Neural cell (in vitro differentiated cells): ENCODE measurements at regions not wholly inside any gene's neighbourhood (a gene's known extent, or its start where the extent isn't known, plus 50 kb on each side); places are given as distances from the start of the nearest gene placed in this dataset.

Experiments used
- H2AFZ ChIP-seq: fragments of 200-600, 300-800 bp; sonication (generic), shearing (Covaris generic); 2 replicates; pipeline ENCODE4 v1.6.0; 2014; ENCODE audit warnings: low read depth, mild to moderate bottlenecking, antibody characterized with exemption, low read length, moderate library complexity
- H3F3A ChIP-seq: fragments of 200-600 bp; shearing (Covaris generic); 2 replicates; pipeline ENCODE4 v1.6.1; 2016; ENCODE audit warnings: mild to moderate bottlenecking, moderate library complexity, mixed read lengths, antibody characterized with exemption, low read length; ENCODE audit not compliant: insufficient read depth, poor library complexity, severe bottlenecking
- H3K27ac ChIP-seq: fragments of 200-600, 300-800 bp; sonication (generic), shearing (Covaris generic); 2 replicates; pipeline ENCODE4 v1.5.1; 2014; ENCODE audit warnings: mild to moderate bottlenecking, low read length, moderate library complexity
- H3K27me3 ChIP-seq: fragments of 300-800, 200-600 bp; sonication (generic), shearing (Covaris generic); 2 replicates; pipeline ENCODE4 v1.6.0; 2014; ENCODE audit warnings: mild to moderate bottlenecking, low read depth, low read length, moderate library complexity; ENCODE audit not compliant: insufficient read depth
- H3K36me3 ChIP-seq: fragments of 300-800, 200-600 bp; sonication (generic), shearing (Covaris generic); 2 replicates; pipeline ENCODE4 v1.5.1; 2014; ENCODE audit warnings: mild to moderate bottlenecking, antibody characterized with exemption, low read length, moderate library complexity; ENCODE audit not compliant: insufficient read depth
- H3K4me2 ChIP-seq: fragments of 300-800, 200-600 bp; sonication (generic), shearing (Covaris generic); 2 replicates; pipeline ENCODE4 v1.6.0; 2014; ENCODE audit warnings: mild to moderate bottlenecking, low read length
- H3K4me3 ChIP-seq: fragments of 300-800, 200-600 bp; sonication (generic), shearing (Covaris generic); 2 replicates; pipeline ENCODE4 v1.5.1; 2014; ENCODE audit warnings: mild to moderate bottlenecking, low read length, moderate library complexity
- H3K79me2 ChIP-seq: fragments of 200-600 bp; shearing (Covaris generic); replicated peaks from 2 replicates; pipeline ENCODE4 v1.6.0; 2014; ENCODE audit warnings: mild to moderate bottlenecking, low read length, moderate library complexity; ENCODE audit not compliant: insufficient read depth
- H3K9ac ChIP-seq: fragments of 300-800, 200-600 bp; sonication (generic), shearing (Covaris generic); 2 replicates; pipeline ENCODE4 v1.6.1; 2016; ENCODE audit warnings: mild to moderate bottlenecking, low read length, mixed read lengths
- H3K9me2 ChIP-seq: fragments of 200-600 bp; shearing (Covaris generic); 2 replicates; pipeline ENCODE4 v1.6.1; 2016; ENCODE audit warnings: mild to moderate bottlenecking, low read length, mixed read lengths; ENCODE audit not compliant: insufficient read depth
- H3K9me3 ChIP-seq: fragments of 200-600, 300-800 bp; sonication (generic), shearing (Covaris generic); 2 replicates; pipeline ENCODE4 v1.6.1; 2016; ENCODE audit warnings: mild to moderate bottlenecking, mixed run types, low read length, moderate library complexity, mixed read lengths
- H4K20me1 ChIP-seq: fragments of 200-600 bp; shearing (Covaris generic); 2 replicates; pipeline ENCODE4 v1.6.1; 2016; ENCODE audit warnings: mild to moderate bottlenecking, mixed run types; ENCODE audit not compliant: insufficient read depth
- EP300 ChIP-seq: fragments of 450-650 bp; conservative IDR thresholded peaks from 2 replicates; pipeline ENCODE4 v1.6.1; 2014; ENCODE audit warnings: antibody characterized with exemption, mild to moderate bottlenecking, moderate library complexity; ENCODE audit not compliant: poor library complexity, severe bottlenecking
- EZH2 ChIP-seq: fragments of 200-600, 300-800 bp; shearing (Covaris generic), sonication (generic); IDR thresholded peaks from 2 replicates; pipeline ENCODE4 v1.6.1; 2014; ENCODE audit warnings: antibody characterized with exemption, low read length, borderline replicate concordance, mild to moderate bottlenecking; ENCODE audit not compliant: insufficient read depth, poor library complexity, severe bottlenecking
- MXI1 ChIP-seq: fragments of 450-650 bp; conservative IDR thresholded peaks from 2 replicates; pipeline ENCODE4 v1.6.1; 2014; ENCODE audit warnings: antibody characterized with exemption, mild to moderate bottlenecking; ENCODE audit not compliant: poor library complexity, severe bottlenecking
- POLR2AphosphoS5 ChIP-seq: IDR thresholded peaks from 2 replicates; pipeline ENCODE4 v1.6.1; 2012
- RAD21 ChIP-seq: fragments of 450-650 bp; conservative IDR thresholded peaks from 2 replicates; pipeline ENCODE4 v1.6.1; 2014; ENCODE audit warnings: antibody characterized with exemption, mild to moderate bottlenecking, moderate library complexity
- SMC3 ChIP-seq: fragments of 450-650 bp; conservative IDR thresholded peaks from 2 replicates; pipeline ENCODE4 v1.6.1; 2014; ENCODE audit warnings: antibody characterized with exemption, mild to moderate bottlenecking, moderate library complexity; ENCODE audit not compliant: poor library complexity
- TAF1 ChIP-seq: IDR thresholded peaks from 2 replicates; pipeline ENCODE4 v1.6.1; 2012; ENCODE audit warnings: low read depth
- TF ChIP-seq, protein P1 (sequence below): IDR thresholded peaks from 2 replicates; pipeline ENCODE4 v1.6.1; 2012; ENCODE audit warnings: borderline replicate concordance
- TF ChIP-seq, protein P2 (sequence below): fragments of 450-650 bp; IDR thresholded peaks from 2 replicates; pipeline ENCODE4 v1.5.1; 2014; ENCODE audit warnings: antibody characterized with exemption, mild to moderate bottlenecking, moderate library complexity; ENCODE audit not compliant: poor library complexity, severe bottlenecking

DNA sequence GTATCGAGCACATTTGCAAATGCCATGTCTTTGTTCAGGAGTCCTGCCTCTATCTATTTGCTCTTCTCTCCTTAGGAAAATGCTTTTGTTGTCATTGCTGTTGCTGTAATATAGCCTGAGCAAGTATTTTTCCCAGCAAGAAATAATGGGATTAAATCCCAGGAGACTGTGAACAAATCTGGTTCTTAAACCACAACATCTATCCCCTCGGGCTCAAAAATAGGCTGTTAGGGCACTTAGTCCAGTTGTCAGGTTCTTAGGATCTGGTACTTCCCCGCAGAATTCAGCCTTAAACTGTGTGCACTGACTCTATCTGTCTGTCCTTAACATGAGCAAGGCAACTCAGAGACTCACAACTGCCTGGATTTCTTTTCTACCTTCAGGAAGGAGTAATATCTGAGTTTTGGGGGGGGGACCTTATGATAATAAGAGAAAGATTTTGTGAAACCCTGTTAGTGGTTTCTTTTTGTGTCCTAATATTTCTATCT lies 437.5 kb downstream of the HTR1B start:
- Histone ChIP-seq H3F3A (no peaks in the 10 kb centered on the region), H3K9ac (no peak overlapping the region), H3K4me2 (no peak overlapping the region), H3K9me2 (no peaks in the 10 kb centered on the region), H3K4me3 (no peak overlapping the region), H3K36me3 (no peaks in the 10 kb centered on the region), H2AFZ (no peak overlapping the region), H3K27me3 (no peaks in the 10 kb centered on the region), H3K9me3 (no peaks in the 10 kb centered on the region), H3K27ac (no peak overlapping the region), H4K20me1 (no peaks in the 10 kb centered on the region), H3K79me2 (no peaks in the 10 kb centered on the region)
- no peak for TF ChIP-seq EZH2

DNA sequence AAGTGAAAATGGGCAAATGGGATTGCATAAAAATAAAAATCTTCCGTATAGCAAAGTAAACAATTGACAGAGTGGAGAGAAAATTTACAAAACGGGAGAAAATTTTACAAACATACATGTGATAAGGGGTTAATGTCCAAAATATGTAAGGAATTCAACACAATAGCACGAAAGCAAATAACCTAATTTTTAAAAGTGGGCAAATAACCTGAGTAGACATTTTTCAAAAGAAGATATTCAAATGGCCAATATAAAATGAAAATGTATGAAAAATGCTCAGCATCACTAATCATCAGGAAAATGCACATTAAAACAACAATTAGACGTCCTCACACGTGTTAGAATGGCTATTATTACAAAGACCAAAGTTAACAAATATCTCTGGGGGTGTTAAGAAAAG lies 441.5 kb downstream of the HTR1B start:
- H3K4me3 ChIP-seq: no peak overlapping the region
- H2AFZ ChIP-seq: no peak overlapping the region
- H3F3A ChIP-seq: no peaks in the 10 kb centered on the region
- no peak overlapping the region for H3K9ac ChIP-seq
- H3K79me2 ChIP-seq: no peaks in the 10 kb centered on the region
- H3K27me3 ChIP-seq: no peaks in the 10 kb centered on the region
- no peaks in the 10 kb centered on the region for H3K9me3 ChIP-seq
- H4K20me1 ChIP-seq: no peaks in the 10 kb centered on the region
- TF ChIP-seq, protein P1, sequence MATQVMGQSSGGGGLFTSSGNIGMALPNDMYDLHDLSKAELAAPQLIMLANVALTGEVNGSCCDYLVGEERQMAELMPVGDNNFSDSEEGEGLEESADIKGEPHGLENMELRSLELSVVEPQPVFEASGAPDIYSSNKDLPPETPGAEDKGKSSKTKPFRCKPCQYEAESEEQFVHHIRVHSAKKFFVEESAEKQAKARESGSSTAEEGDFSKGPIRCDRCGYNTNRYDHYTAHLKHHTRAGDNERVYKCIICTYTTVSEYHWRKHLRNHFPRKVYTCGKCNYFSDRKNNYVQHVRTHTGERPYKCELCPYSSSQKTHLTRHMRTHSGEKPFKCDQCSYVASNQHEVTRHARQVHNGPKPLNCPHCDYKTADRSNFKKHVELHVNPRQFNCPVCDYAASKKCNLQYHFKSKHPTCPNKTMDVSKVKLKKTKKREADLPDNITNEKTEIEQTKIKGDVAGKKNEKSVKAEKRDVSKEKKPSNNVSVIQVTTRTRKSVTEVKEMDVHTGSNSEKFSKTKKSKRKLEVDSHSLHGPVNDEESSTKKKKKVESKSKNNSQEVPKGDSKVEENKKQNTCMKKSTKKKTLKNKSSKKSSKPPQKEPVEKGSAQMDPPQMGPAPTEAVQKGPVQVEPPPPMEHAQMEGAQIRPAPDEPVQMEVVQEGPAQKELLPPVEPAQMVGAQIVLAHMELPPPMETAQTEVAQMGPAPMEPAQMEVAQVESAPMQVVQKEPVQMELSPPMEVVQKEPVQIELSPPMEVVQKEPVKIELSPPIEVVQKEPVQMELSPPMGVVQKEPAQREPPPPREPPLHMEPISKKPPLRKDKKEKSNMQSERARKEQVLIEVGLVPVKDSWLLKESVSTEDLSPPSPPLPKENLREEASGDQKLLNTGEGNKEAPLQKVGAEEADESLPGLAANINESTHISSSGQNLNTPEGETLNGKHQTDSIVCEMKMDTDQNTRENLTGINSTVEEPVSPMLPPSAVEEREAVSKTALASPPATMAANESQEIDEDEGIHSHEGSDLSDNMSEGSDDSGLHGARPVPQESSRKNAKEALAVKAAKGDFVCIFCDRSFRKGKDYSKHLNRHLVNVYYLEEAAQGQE: no peak
- TF ChIP-seq TAF1 (no peak), EZH2 (no peak), POLR2AphosphoS5 (no peak), EP300 (no peak), SMC3 (no peak), RAD21 (no peak), MXI1 (no peak)
- TF ChIP-seq, protein P2, sequence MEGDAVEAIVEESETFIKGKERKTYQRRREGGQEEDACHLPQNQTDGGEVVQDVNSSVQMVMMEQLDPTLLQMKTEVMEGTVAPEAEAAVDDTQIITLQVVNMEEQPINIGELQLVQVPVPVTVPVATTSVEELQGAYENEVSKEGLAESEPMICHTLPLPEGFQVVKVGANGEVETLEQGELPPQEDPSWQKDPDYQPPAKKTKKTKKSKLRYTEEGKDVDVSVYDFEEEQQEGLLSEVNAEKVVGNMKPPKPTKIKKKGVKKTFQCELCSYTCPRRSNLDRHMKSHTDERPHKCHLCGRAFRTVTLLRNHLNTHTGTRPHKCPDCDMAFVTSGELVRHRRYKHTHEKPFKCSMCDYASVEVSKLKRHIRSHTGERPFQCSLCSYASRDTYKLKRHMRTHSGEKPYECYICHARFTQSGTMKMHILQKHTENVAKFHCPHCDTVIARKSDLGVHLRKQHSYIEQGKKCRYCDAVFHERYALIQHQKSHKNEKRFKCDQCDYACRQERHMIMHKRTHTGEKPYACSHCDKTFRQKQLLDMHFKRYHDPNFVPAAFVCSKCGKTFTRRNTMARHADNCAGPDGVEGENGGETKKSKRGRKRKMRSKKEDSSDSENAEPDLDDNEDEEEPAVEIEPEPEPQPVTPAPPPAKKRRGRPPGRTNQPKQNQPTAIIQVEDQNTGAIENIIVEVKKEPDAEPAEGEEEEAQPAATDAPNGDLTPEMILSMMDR: no peak
- no peaks in the 10 kb centered on the region for H3K36me3 ChIP-seq
- H3K27ac ChIP-seq: no peak overlapping the region
- no peak overlapping the region for H3K4me2 ChIP-seq
- no peaks in the 10 kb centered on the region for H3K9me2 ChIP-seq

DNA sequence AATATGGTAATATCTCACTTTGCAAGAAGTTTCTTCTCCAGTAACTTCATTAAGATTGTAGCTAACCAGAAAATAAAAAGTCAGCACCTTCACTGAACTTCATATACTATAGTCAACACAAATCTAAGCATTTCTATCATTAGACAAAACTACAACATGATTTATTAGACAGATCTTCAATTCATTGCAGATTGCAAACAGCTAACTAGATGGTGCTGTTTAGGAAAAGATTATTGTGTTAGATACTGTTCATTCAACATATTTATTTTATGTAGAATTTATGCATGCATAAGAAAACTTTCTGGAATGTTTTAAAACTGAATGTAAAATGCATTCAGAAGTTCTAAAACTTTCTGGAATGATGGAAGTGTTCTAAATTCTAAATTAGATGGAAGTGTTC lies 442.1 kb downstream of the HTR1B start:
- H3K9ac ChIP-seq: no peak overlapping the region
- no peak overlapping the region for H3K4me2 ChIP-seq
- no peaks in the 10 kb centered on the region for H3F3A ChIP-seq
- no peaks in the 10 kb centered on the region for H4K20me1 ChIP-seq
- no peaks in the 10 kb centered on the region for H3K79me2 ChIP-seq
- H3K9me3 ChIP-seq: no peaks in the 10 kb centered on the region
- no peak overlapping the region for H3K4me3 ChIP-seq
- no peaks in the 10 kb centered on the region for H3K27me3 ChIP-seq
- no peaks in the 10 kb centered on the region for H3K9me2 ChIP-seq
- no peaks in the 10 kb centered on the region for H3K36me3 ChIP-seq
- H3K27ac ChIP-seq: no peak overlapping the region
- TF ChIP-seq TAF1 (no peak), SMC3 (no peak), POLR2AphosphoS5 (no peak), RAD21 (no peak), MXI1 (no peak), EZH2 (no peak), EP300 (no peak)
- TF ChIP-seq, protein P2: no peak
- TF ChIP-seq, protein P1: no peak
- no peak overlapping the region for H2AFZ ChIP-seq
